ENCODE measurements at regions not wholly inside any gene's neighbourhood (a gene's known extent, or its start where the extent isn't known, plus 50 kb on each side); places are given as distances from the start of the nearest gene placed in this dataset.

GRCh38 chr16:52852978-52853377, 199.7 kb downstream of the CHD9NB start:
- TF ChIP-seq TAF1 (IDR thresholded peaks at IDR 0.05; ENCODE audit: borderline replicate concordance, insufficient read depth, low read length): no peak
- TF ChIP-seq FOXP2 (optimal IDR thresholded peaks at IDR 0.05; ENCODE audit: borderline replicate concordance, extremely low read depth, extremely low read length, insufficient read depth): no peak
- no peak for TF ChIP-seq POLR2AphosphoS5 (IDR thresholded peaks at IDR 0.05; ENCODE audit: low read depth, low read length)
- TF ChIP-seq SIN3A (IDR thresholded peaks at IDR 0.05; ENCODE audit: borderline replicate concordance, insufficient read depth, low read length): no peak
